Adrenal gland (tissue), 5 donors: ENCODE measurements at regions not wholly inside any gene's neighbourhood (a gene's known extent, or its start where the extent isn't known, plus 50 kb on each side); places are given as distances from the start of the nearest gene placed in this dataset.

ENCODE experiments used
- POLR2A ChIP-seq, 2 donors: fragments of 450-650 bp; IDR thresholded peaks; one replicate each; pipeline ENCODE4 v1.6.1; 2017; ENCODE audit warnings: antibody characterized with exemption in 2 of 2, mild to moderate bottlenecking in 2 of 2, moderate library complexity in 1 of 2
- TF ChIP-seq, protein P1 (sequence below), 6 experiments: fragments of 450-650 bp in 4 of 6; fragments of 200-600 bp in 2 of 6; sonication (generic) in 1 of 6; IDR thresholded peaks; 1 replicate in 5 of 6; 2 replicates in 1 of 6; pipeline versions ENCODE4 v1.5.1 to v1.8.0; 2016 to 2021; ENCODE audit warnings: antibody characterized with exemption in 6 of 6, mild to moderate bottlenecking in 2 of 6, moderate library complexity in 1 of 6
- donor health status: DM: no; HTN: no; CAD: no.

GRCh38 chr18:14942275-14942674, 194.3 kb downstream of the ANKRD30B start:
- TF ChIP-seq, protein P1, sequence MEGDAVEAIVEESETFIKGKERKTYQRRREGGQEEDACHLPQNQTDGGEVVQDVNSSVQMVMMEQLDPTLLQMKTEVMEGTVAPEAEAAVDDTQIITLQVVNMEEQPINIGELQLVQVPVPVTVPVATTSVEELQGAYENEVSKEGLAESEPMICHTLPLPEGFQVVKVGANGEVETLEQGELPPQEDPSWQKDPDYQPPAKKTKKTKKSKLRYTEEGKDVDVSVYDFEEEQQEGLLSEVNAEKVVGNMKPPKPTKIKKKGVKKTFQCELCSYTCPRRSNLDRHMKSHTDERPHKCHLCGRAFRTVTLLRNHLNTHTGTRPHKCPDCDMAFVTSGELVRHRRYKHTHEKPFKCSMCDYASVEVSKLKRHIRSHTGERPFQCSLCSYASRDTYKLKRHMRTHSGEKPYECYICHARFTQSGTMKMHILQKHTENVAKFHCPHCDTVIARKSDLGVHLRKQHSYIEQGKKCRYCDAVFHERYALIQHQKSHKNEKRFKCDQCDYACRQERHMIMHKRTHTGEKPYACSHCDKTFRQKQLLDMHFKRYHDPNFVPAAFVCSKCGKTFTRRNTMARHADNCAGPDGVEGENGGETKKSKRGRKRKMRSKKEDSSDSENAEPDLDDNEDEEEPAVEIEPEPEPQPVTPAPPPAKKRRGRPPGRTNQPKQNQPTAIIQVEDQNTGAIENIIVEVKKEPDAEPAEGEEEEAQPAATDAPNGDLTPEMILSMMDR (IDR thresholded peaks at IDR 0.05), result no peak
- no peak for TF ChIP-seq POLR2A (IDR thresholded peaks at IDR 0.05)
